Pons (tissue), 1 donor: ENCODE measurements at regions not wholly inside any gene's neighbourhood (a gene's known extent, or its start where the extent isn't known, plus 50 kb on each side); places are given as distances from the start of the nearest gene placed in this dataset.
"Not testable (repeated sequence)": the region's sequence is repeated elsewhere in the genome, so short reads cannot be mapped to it uniquely, and the experiment has no call there.

Experiments used
- DNase-seq: peaks from one replicate; pipeline ENCODE4 v3.0.0-alpha.2; 2016; ENCODE audit warnings: low spot score

- DNase-seq, result no peak
These were observed 115.6 kb upstream of the METAP2 start for GRCh38 chr12:95358111-95359083.

DNA sequence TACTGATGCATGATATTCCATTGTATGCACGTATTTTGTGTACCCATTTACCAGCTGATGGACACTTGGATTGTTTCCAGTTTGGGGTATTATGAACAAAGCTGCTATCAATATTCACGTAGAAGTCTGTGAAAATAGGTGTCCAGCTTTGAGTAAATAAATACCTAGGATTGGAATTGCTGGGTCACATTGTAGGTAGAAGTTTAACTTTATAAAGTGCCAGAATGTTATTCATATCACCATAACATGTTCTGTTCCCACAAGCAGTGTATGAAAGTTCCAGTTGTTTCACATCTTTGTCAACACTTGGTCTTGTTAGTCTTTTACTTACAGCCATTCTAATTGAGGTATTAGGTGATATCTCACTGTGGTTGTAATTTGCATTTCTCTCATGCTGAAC is 108.0 kb upstream of the METAP2 start:
- no peak for DNase-seq

DNA sequence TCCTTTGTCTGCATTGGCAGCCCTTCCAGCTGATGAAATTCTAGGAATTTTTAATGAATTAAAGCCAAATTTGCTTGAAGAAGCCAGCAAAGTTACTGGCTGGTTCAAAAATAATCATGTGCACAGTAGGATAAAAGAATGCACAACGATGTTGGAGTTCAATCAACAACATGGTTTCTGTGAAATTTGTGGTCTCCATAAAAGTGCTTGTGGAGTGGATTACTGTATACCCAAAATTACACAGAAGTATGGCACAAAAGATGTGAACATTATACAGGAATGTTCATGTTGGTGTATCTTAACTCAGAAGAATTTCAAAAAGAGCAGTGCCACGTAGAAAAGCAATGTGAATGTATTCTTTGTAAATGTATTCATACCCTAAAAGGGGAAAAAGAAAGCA is 105.0 kb upstream of the METAP2 start:
- DNase-seq, result no peak

- DNase-seq, result no peak
These were observed 102.4 kb upstream of the METAP2 start for GRCh38 chr12:95371571-95371970.

DNA sequence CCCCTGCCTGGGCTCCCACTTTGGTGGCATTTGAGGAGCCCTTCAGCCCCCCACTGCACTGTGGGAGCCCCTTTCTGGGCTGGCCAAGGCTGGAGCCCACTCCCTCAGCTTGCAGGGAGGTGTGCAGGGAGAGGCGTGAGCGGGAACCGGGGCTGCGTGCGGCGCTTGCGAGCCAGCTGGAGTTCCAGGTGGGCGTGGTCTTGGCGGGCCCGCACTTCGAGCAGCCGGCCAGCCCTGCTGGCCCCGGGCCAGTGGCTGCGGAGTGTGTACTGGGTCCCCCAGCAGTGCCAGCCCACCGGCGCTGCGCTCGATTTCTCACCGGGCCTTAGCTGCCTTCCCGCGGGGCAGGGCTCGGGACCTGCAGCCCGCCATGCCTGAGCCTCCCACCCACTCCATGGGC is 94.5 kb upstream of the METAP2 start:
- DNase-seq, result not testable (repeated sequence)

DNA sequence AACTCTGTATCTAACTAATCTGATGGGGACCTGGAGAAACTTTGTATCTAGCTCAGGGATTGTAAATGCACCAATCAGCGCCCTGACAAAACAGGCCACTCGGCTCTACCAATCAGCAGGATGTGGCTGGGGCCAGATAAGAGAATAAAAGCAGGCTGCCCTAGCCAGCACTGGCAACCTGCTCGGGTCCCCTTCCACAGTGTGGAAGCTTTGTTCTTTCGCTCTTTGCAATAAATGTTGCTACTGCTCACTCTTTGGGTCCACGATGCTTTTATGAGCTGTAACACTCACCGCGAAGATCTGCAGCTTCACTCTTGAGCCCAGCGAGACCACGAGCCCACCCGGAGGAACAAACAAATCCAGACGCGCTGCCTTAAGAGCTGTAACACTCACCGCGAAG is 93.6 kb upstream of the METAP2 start:
- not testable (repeated sequence) for DNase-seq

GRCh38 chr12:95380997-95381786 is 92.8 kb upstream of the METAP2 start:
- DNase-seq, result no peak

DNA sequence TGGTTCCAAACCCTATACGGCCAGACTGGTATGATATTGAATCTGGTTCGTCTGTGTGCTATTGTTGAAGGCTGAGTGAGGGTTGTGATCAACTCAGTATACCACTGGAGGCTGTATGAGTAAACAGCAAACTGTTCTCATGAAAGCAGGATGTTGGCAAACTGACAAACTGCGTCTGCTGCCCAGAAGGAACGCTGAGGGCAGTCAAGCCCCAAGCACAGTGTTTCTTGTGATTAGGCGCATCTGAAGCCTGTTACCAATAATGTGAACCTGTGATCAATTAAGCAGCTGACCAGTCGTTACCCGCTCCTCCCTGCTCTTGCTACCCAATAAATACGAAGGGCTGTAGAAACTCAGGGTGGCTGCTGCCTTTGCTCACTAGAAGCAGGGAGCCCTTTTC is 90.0 kb upstream of the METAP2 start:
- not testable (repeated sequence) for DNase-seq

DNA sequence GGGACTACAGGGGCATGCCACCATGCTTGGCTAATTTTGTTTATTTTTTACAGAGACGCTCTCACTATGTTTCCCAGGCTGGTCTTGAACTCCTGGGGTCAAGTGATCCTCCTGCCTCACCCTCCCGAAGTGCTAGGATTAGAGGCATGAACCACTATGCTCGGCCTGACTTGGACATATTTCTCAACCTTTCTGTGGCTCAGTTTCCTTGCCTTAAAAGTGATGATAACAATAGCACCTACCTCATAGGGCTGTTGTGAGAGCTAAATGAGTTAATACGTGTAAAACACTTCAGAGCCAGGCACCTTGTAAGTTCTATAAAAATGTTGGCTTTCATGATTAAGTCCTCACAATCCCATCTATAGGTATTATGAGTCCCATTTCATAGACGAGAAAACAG is 89.2 kb upstream of the METAP2 start:
- DNase-seq, result no peak

DNA sequence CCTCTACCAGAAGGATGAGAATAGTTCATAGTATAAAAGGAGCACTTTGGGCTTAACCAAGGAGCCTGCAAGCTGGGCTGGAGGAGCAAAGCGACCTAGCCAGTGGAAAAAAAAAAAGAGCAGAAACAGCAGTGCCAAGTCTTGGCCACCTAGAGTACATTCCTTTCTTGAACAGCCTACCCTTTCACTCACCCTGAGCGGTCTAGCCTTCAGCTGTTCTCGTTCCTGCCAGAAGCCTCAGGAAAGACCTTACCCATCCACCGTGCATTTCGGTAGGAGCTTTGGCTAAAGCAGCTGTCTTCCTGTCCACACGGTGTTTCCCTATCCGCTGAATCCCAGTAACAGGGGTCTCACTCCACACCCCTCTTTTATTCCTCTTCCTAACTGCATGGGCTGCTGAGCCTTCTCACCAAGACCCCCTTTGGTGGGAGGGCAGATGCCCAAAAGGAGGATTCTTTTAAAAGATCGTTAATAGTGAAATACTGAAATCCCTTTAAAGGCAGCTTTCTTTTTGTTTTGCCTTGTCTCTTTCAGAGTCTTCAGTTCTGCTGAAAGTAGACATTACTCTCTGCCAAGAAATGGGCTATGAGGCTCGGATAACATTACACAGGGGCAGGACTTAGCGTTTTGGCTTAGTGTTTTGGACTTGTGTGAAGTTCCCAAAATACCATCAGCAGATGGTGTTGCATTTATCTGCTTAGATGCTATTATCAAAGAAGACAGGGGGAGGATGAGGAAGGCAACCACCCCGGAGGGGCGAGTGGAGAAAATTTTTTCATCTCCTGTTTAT is 88.5 kb upstream of the METAP2 start:
- DNase-seq, result peak; percentile 23

DNA sequence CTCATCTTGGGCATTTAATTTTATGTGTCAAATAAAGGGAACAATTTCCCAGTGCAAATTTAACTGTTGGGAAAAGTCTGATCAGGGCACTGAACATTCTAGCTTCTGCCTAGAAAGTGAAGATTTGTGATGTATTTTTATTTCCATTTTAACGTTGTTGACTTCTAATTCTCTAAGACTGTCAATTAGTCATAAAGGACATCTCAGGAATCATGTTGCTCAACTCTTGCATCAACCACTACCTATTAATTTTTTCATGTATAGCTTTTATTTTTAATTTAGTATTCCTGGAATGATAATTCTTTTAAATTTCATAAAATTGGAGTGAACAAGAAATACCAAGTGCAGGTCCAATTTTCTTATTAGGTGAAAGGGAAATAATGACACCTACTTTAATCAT is 87.9 kb upstream of the METAP2 start:
- no peak for DNase-seq

- not testable (repeated sequence) for DNase-seq
These were observed 85.7 kb upstream of the METAP2 start for GRCh38 chr12:95388260-95388659.

DNA sequence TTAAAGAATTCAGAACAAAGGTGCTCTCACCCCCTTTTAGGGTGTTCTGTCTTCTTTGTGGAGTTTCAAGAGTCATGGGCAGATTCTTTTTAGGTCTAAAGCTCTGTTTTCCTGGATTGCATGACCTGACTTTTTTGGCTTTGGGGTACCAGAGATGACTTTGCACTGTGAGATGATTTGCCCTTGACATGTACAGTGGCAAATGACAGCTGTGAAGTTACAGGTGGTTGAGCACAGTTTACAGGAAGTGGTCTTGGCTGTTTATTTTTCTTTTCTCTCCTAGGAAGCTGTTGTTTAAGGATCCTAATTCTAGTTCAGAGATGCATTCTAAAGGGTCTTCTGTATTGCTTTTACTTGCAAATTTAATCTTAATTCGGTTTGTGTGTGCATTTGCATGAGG is 83.8 kb upstream of the METAP2 start:
- DNase-seq, result no peak

DNA sequence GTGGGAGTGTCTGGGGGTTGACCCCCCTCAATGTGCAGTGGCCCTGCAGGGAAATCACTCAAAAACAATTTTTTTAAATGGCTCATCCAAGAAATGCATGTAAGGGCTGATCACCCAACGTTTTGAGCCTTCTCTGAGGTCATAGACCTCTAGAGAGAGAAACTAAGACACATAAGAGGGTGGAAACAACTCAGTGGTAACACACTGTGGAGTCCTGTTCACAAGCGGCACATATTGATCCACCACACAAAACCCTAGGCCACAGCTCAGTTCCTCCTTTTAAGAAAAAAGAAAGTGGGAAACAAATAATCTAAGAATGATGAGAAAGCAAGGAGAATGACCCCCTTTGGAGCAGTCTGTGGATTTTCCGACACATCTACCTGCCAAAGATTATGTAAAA is 83.0 kb upstream of the METAP2 start:
- no peak for DNase-seq

DNA sequence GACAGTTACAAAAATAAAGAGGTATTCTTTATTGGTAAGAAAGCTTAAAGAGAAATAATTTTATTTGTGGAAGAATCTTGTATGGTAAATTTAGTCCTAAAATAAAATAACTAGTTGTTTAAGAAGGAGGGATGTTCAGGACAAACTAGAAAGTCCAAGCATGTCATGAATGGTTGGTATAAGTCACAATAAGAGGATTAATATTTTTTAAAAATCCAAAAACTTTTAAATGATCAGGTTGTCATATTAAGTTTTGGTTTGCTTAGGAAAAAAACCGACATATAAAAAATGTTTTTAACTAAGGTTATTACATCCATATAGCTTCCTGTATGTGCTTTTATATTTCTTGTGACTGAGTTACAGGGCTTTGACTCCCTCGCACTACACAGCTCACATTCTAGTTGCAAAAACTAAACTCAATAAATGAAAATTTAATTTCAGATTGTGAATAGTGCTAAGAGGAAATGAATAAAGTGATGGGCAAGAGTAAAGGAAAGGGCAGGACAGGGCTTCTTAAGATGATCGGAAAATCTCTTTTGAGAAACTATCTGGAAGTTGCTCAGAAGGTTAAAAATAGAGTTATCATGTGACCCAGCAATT is 80.7 kb upstream of the METAP2 start:
- no peak for DNase-seq

- DNase-seq, result no peak
These were observed 78.3 kb upstream of the METAP2 start for GRCh38 chr12:95395696-95396095.

- DNase-seq, result no peak
These were observed 77.0 kb upstream of the METAP2 start for GRCh38 chr12:95396849-95397468.

- DNase-seq, result no peak
These were observed 76.4 kb upstream of the METAP2 start for GRCh38 chr12:95397571-95397970.

GRCh38 chr12:95402096-95402495 is 71.9 kb upstream of the METAP2 start:
- no peak for DNase-seq

DNA sequence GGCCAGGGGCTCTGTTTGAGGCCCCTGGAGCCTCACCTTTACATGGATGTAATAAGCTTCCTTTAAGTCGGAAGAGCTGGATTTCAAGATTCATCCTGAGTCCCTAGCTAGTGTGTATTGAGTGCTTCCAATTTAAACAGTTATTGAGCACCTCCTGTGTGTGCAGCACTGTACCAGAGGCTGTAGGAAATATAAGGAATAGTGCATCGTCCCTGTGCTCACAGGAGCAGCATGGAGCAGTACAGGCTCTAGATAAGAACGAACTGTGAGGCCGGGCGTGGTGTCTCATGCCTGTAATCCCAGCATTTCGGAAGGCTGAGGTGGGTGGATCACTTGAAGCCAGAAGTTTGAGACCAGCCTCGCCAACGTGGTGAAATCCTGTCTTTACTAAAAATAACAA is 65.8 kb upstream of the METAP2 start:
- no peak for DNase-seq

DNA sequence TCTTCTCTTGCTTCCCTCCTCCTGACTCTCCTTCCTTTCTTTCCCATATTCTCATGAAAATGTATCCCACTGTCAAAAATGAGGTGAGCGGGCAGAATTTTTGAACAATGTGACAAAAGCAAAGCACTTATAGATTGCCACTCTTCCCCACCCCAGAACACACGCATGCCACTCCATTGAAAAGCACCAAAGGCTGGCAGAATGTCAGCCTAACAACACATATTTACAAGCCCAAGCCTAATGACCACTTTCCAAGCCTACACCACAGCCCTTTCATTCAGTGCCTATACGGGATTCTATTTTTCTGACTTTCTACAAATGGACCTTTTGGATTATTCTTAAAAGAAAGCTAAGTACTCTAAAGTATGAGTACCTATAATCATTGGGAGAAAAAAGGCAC is 62.9 kb upstream of the METAP2 start:
- DNase-seq, result no peak
